CD14-positive monocyte (primary cell): ENCODE measurements at regions not wholly inside any gene's neighbourhood (a gene's known extent, or its start where the extent isn't known, plus 50 kb on each side); places are given as distances from the start of the nearest gene placed in this dataset.

Experiments
- DNase-seq, 3 donors: peaks; one replicate each; pipeline ENCODE4 v3.0.0-alpha.2; 2011 to 2022
- H2AFZ ChIP-seq: 2 replicates; pipeline ENCODE4 v1.6.0; 2012; ENCODE audit warnings: mild to moderate bottlenecking, low read depth, low read length, inconsistent platforms; ENCODE audit not compliant: insufficient read depth, poor library complexity, severe bottlenecking
- H3K27ac ChIP-seq, 2 donors: 1 replicate in 1 of 2; 2 replicates in 1 of 2; pipeline ENCODE4 v1.5.1; 2012 to 2013; ENCODE audit warnings: low read length in 2 of 2, control low read depth in 1 of 2, inconsistent platforms in 1 of 2, low read depth in 1 of 2, mild to moderate bottlenecking in 1 of 2
- H3K27me3 ChIP-seq, 2 donors: one replicate each; pipeline versions ENCODE4 v1.6.0 to v1.6.1; 2011 to 2013; ENCODE audit warnings: low read length in 2 of 2; ENCODE audit not compliant: control insufficient read depth in 2 of 2, insufficient read depth in 2 of 2
- H3K36me3 ChIP-seq, 2 donors: replicated peaks in 1 of 2; 1 replicate in 1 of 2; 2 replicates in 1 of 2; pipeline versions ENCODE4 v1.5.1 to v1.6.1; 2012 to 2013; ENCODE audit warnings: low read length in 2 of 2, control low read depth in 1 of 2, inconsistent platforms in 1 of 2, mild to moderate bottlenecking in 1 of 2; ENCODE audit not compliant: insufficient read depth in 2 of 2, control insufficient read depth in 1 of 2
- H3K4me1 ChIP-seq, 2 donors: 1 replicate in 1 of 2; 2 replicates in 1 of 2; pipeline versions ENCODE4 v1.5.1 to v1.6.1; 2012 to 2013; ENCODE audit warnings: low read length in 2 of 2, control low read depth in 1 of 2, inconsistent platforms in 1 of 2, mild to moderate bottlenecking in 1 of 2, moderate library complexity in 1 of 2; ENCODE audit not compliant: insufficient read depth in 2 of 2, control insufficient read depth in 1 of 2
- H3K4me2 ChIP-seq: replicated peaks from 2 replicates; pipeline ENCODE3; 2012; ENCODE audit warnings: low read length, moderate library complexity, mild to moderate bottlenecking; ENCODE audit not compliant: poor library complexity, severe bottlenecking; ENCODE audit errors: extremely low read depth
- H3K4me3 ChIP-seq, 3 experiments: fragments of 200-600 bp in 1 of 3; sonication (generic) in 1 of 3; replicated peaks in 1 of 3; 1 replicate in 2 of 3; 2 replicates in 1 of 3; pipeline ENCODE4 v1.5.1; 2011 to 2013; ENCODE audit warnings: low read length in 3 of 3, mild to moderate bottlenecking in 3 of 3, control low read depth in 2 of 3, low read depth in 2 of 3, inconsistent platforms in 1 of 3, moderate library complexity in 1 of 3
- H3K79me2 ChIP-seq: 2 replicates; pipeline ENCODE4 v1.6.0; 2012; ENCODE audit warnings: mild to moderate bottlenecking, control low read depth, inconsistent platforms, low read length, moderate library complexity; ENCODE audit not compliant: insufficient read depth
- H3K9ac ChIP-seq: 2 replicates; pipeline ENCODE4 v1.6.0; 2017; ENCODE audit warnings: low read length, mild to moderate bottlenecking; ENCODE audit not compliant: insufficient read depth, poor library complexity, severe bottlenecking
- H3K9me3 ChIP-seq, 2 donors: replicated peaks in 1 of 2; 1 replicate in 1 of 2; 2 replicates in 1 of 2; pipeline versions ENCODE4 v1.5.1 to v1.6.1; 2012 to 2013; ENCODE audit warnings: low read length in 2 of 2, control low read depth in 1 of 2; ENCODE audit not compliant: control insufficient read depth in 1 of 2, insufficient read depth in 1 of 2
- H4K20me1 ChIP-seq: 2 replicates; pipeline ENCODE4 v1.6.0; 2012; ENCODE audit warnings: mild to moderate bottlenecking, low read length, control low read depth, moderate library complexity; ENCODE audit not compliant: insufficient read depth
- H3K27ac Mint-ChIP-seq, 7 donors: one replicate each; pipeline ENCODE4 v1.8.0; 2020; ENCODE audit warnings: mild to moderate bottlenecking in 7 of 7, mixed read lengths in 7 of 7, moderate library complexity in 6 of 7, inconsistent platforms in 2 of 7
- H3K27me3 Mint-ChIP-seq, 3 donors: one replicate each; pipeline ENCODE4 v1.8.0; 2021 to 2022; ENCODE audit warnings: low read depth in 3 of 3, mild to moderate bottlenecking in 3 of 3, mixed read lengths in 3 of 3, moderate library complexity in 3 of 3, inconsistent platforms in 1 of 3
- H3K36me3 Mint-ChIP-seq, 2 donors: one replicate each; pipeline ENCODE4 v1.8.0; 2020; ENCODE audit warnings: mixed read lengths in 2 of 2, inconsistent platforms in 1 of 2, mild to moderate bottlenecking in 1 of 2
- H3K4me1 Mint-ChIP-seq: one replicate; pipeline ENCODE4 v1.8.0; 2020; ENCODE audit warnings: mild to moderate bottlenecking, mixed read lengths
- H3K4me3 Mint-ChIP-seq, 2 donors: one replicate each; pipeline ENCODE4 v1.8.0; 2020; ENCODE audit warnings: mild to moderate bottlenecking in 2 of 2, mixed read lengths in 2 of 2, moderate library complexity in 1 of 2
- H3K9me3 Mint-ChIP-seq, 7 donors: one replicate each; pipeline ENCODE4 v1.8.0; 2020 to 2022; ENCODE audit warnings: mixed read lengths in 7 of 7, mild to moderate bottlenecking in 6 of 7, moderate library complexity in 6 of 7, inconsistent platforms in 2 of 7
- WGBS: methylation state at CpG from one replicate; pipeline ENCODE4 v1.1.5; 2013; ENCODE audit warnings: missing lambda C conversion rate; ENCODE audit not compliant: insufficient coverage; 5-methylcytosine and 5-hydroxymethylcytosine counted together
- intact Hi-C, 2 donors: fragments of 100-400 bp; cut with micrococcal nuclease; formaldehyde crosslinking; loops; one replicate each; pipeline versions ENCODE4 v1.15.0 to v1.15.1; 2023
- TF ChIP-seq, protein P1 (sequence below): fragments of 200-600 bp; IDR thresholded peaks from one replicate; pipeline ENCODE4 v1.8.0; 2022; ENCODE audit warnings: antibody characterized with exemption, mild to moderate bottlenecking

GRCh38 chr21:43343095-43343991 lies 83.6 kb downstream of the SIK1 start:
- Histone ChIP-seq H3K4me1 (peaks cover 23 to 24% of the 10 kb centered on the region in 2 donors), H3K27ac (no peak overlapping the region), H3K9me3 (peaks cover 0 to 8% of the 10 kb centered on the region in 2 donors), H3K4me3 (no peak overlapping the region), H3K79me2 (no peaks in the 10 kb centered on the region), H3K27me3 (no peaks in the 10 kb centered on the region), H2AFZ (no peak overlapping the region), H3K9ac (no peak overlapping the region), H3K4me2 (no peak overlapping the region), H3K36me3 (no peaks in the 10 kb centered on the region), H4K20me1 (no peaks in the 10 kb centered on the region)
- H3K4me3 Mint-ChIP-seq = no peak overlapping the region
- DNase-seq = no peak
- peaks cover 3 to 4% (median 3%) of the 10 kb centered on the region in 3 donors for H3K27me3 Mint-ChIP-seq
- intact Hi-C loops = no loop called here
- peaks cover 23% of the 10 kb centered on the region for H3K4me1 Mint-ChIP-seq
- TF ChIP-seq, protein P1, sequence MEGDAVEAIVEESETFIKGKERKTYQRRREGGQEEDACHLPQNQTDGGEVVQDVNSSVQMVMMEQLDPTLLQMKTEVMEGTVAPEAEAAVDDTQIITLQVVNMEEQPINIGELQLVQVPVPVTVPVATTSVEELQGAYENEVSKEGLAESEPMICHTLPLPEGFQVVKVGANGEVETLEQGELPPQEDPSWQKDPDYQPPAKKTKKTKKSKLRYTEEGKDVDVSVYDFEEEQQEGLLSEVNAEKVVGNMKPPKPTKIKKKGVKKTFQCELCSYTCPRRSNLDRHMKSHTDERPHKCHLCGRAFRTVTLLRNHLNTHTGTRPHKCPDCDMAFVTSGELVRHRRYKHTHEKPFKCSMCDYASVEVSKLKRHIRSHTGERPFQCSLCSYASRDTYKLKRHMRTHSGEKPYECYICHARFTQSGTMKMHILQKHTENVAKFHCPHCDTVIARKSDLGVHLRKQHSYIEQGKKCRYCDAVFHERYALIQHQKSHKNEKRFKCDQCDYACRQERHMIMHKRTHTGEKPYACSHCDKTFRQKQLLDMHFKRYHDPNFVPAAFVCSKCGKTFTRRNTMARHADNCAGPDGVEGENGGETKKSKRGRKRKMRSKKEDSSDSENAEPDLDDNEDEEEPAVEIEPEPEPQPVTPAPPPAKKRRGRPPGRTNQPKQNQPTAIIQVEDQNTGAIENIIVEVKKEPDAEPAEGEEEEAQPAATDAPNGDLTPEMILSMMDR = no peak
- H3K27ac Mint-ChIP-seq = peak overlapping the region in 1 of 7 donors; percentile 12
- 95% methylated on average over 25 of the region's 26 CpGs for WGBS
- peaks cover 0 to 11% (median 2%) of the 10 kb centered on the region in 7 donors for H3K9me3 Mint-ChIP-seq
- H3K36me3 Mint-ChIP-seq = no peaks in the 10 kb centered on the region

GRCh38 chr21:43342301-43342881 lies 84.5 kb downstream of the SIK1 start:
- Mint-ChIP-seq H3K27me3 (peaks cover 3 to 4% (median 3%) of the 10 kb centered on the region in 3 donors), H3K27ac (peak overlapping the region in 2 of 7 donors; percentile 36 to 61), H3K36me3 (no peaks in the 10 kb centered on the region), H3K4me1 (peaks cover 19% of the 10 kb centered on the region), H3K9me3 (peaks cover 3 to 17% (median 7%) of the 10 kb centered on the region in 7 donors), H3K4me3 (no peak overlapping the region)
- peaks cover 0 to 8% of the 10 kb centered on the region in 2 donors for H3K9me3 ChIP-seq
- H3K36me3 ChIP-seq = no peaks in the 10 kb centered on the region
- no peak overlapping the region for H3K4me2 ChIP-seq
- H3K4me1 ChIP-seq = peaks cover 19% of the 10 kb centered on the region in 2 donors
- H4K20me1 ChIP-seq = no peaks in the 10 kb centered on the region
- H3K4me3 ChIP-seq = no peak overlapping the region
- H3K27ac ChIP-seq = no peak overlapping the region
- WGBS = 97% methylated on average over 17 of the region's 17 CpGs
- H3K79me2 ChIP-seq = no peaks in the 10 kb centered on the region
- DNase-seq = no peak
- TF ChIP-seq, protein P1 = no peak
- H3K9ac ChIP-seq = no peak overlapping the region
- H3K27me3 ChIP-seq = no peaks in the 10 kb centered on the region
- intact Hi-C loops = no loop called here
- H2AFZ ChIP-seq = no peak overlapping the region
